Thoracic aorta (tissue), 2 donors: ENCODE measurements at regions not wholly inside any gene's neighbourhood (a gene's known extent, or its start where the extent isn't known, plus 50 kb on each side); places are given as distances from the start of the nearest gene placed in this dataset.
"Not testable (repeated sequence)": the region's sequence is repeated elsewhere in the genome, so short reads cannot be mapped to it uniquely, and the experiment has no call there.

ENCODE experiments used
- ATAC-seq: fragments of 150-250 bp; one replicate; pipeline ENCODE4 v1.8.0; 2017; ENCODE audit warnings: low read depth; ENCODE audit not compliant: insufficient number of reproducible peaks, low FRiP score
- DNase-seq: peaks from one replicate; pipeline ENCODE4 v3.0.0-alpha.2; 2020; ENCODE audit warnings: low spot score
- H3K27ac ChIP-seq, 2 donors: fragments of 200-600 bp; sonication (generic); 1 replicate in 1 of 2; 2 replicates in 1 of 2; pipeline ENCODE4 v1.5.1; 2016; ENCODE audit warnings: mild to moderate bottlenecking in 2 of 2, moderate library complexity in 2 of 2
- H3K27me3 ChIP-seq: fragments of 200-600 bp; sonication (generic); replicated peaks from 2 replicates; pipeline ENCODE4 v1.6.0; 2016; ENCODE audit warnings: mild to moderate bottlenecking; ENCODE audit not compliant: insufficient read depth
- H3K36me3 ChIP-seq: fragments of 200-600 bp; sonication (generic); one replicate; pipeline ENCODE4 v1.5.1; 2016
- H3K4me1 ChIP-seq, 2 donors: fragments of 200-600 bp; sonication (generic); 1 replicate in 1 of 2; 2 replicates in 1 of 2; pipeline versions ENCODE4 v1.5.1 to v1.6.0; 2016; ENCODE audit warnings: low read depth in 2 of 2, mild to moderate bottlenecking in 1 of 2; ENCODE audit not compliant: control insufficient read depth in 1 of 2
- H3K4me3 ChIP-seq: fragments of 200-600 bp; sonication (generic); 2 replicates; pipeline ENCODE4 v1.5.1; 2016; ENCODE audit warnings: mild to moderate bottlenecking
- H3K9me3 ChIP-seq: fragments of 200-600 bp; sonication (generic); 2 replicates; pipeline ENCODE4 v1.5.1; 2016
- TF ChIP-seq, protein P1 (sequence below): fragments of 200-600 bp; sonication (generic); IDR thresholded peaks from one replicate; pipeline ENCODE4 v1.5.1; 2019; ENCODE audit warnings: antibody characterized with exemption

DNA sequence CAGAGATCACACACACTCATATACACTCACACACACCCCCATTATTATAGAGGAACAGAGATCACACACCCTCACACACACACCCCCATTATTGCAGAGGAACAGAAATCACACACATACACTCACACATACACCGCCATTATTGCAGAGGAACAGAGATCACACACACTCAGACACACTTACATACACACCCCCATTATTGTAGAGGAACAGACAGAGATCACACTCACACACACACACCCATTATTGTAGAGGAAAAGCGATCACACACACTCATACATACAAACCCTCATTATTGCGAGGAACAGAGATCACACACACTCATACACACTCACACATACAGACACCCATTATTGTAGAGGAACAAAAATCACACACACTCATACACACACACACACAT is 239.0 kb downstream of the BUB3 start:
- DNase-seq, result no peak
- Histone ChIP-seq H3K36me3 (no peaks in the 10 kb centered on the region), H3K4me1 (no peaks in the 10 kb centered on the region), H3K27me3 (no peaks in the 10 kb centered on the region), H3K4me3 (no peak overlapping the region), H3K9me3 (no peaks in the 10 kb centered on the region), H3K27ac (no peak overlapping the region)
- no peak for ATAC-seq
- TF ChIP-seq, protein P1, sequence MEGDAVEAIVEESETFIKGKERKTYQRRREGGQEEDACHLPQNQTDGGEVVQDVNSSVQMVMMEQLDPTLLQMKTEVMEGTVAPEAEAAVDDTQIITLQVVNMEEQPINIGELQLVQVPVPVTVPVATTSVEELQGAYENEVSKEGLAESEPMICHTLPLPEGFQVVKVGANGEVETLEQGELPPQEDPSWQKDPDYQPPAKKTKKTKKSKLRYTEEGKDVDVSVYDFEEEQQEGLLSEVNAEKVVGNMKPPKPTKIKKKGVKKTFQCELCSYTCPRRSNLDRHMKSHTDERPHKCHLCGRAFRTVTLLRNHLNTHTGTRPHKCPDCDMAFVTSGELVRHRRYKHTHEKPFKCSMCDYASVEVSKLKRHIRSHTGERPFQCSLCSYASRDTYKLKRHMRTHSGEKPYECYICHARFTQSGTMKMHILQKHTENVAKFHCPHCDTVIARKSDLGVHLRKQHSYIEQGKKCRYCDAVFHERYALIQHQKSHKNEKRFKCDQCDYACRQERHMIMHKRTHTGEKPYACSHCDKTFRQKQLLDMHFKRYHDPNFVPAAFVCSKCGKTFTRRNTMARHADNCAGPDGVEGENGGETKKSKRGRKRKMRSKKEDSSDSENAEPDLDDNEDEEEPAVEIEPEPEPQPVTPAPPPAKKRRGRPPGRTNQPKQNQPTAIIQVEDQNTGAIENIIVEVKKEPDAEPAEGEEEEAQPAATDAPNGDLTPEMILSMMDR, result no peak

DNA sequence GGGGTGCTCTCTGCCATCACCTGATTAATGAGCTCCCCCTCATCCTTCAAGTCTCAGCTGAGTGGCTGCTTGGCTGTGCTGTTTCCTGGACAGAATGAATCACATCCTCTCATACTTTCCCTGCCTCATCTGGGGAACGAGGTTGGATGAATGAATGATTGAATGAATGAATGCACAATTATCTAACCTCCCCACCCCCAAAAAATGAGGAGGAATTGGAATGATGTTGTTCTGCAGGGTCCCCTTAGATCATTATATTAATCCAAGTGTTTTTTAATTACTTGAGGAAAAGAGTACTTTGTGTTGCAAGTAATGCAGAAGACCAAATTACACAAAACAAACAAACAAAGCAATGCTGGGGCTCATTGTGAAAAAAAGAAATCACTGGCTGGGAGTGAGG is 240.2 kb downstream of the BUB3 start:
- Histone ChIP-seq H3K36me3 (no peaks in the 10 kb centered on the region), H3K4me3 (no peak overlapping the region), H3K9me3 (no peaks in the 10 kb centered on the region), H3K4me1 (no peaks in the 10 kb centered on the region), H3K27me3 (no peaks in the 10 kb centered on the region), H3K27ac (no peak overlapping the region)
- ATAC-seq (no peak), DNase-seq (no peak)
- TF ChIP-seq, protein P1, result no peak

DNA sequence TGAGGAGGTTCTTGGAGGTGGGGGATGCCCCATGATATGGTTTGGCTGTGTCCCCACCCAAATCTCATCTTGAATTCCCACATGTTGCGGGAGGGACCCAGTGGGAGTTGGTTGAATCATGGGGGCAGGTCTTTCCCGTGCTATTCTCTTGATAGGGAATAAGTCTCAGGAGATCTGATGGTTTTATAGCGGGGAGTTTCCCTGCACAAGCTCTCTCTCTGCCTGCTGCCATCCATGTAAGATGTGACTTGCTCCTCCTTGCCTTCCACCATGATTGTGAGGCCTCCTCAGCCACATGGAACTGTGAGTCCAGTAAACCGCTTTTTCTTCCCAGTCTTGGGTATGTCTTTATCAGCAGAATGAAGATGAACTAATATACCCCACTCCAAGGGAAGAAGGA is 241.0 kb downstream of the BUB3 start:
- H3K36me3 ChIP-seq, H3K27me3 ChIP-seq, DNase-seq, ATAC-seq, H3K27ac ChIP-seq, H3K9me3 ChIP-seq, H3K4me3 ChIP-seq, H3K4me1 ChIP-seq: not testable (repeated sequence)

DNA sequence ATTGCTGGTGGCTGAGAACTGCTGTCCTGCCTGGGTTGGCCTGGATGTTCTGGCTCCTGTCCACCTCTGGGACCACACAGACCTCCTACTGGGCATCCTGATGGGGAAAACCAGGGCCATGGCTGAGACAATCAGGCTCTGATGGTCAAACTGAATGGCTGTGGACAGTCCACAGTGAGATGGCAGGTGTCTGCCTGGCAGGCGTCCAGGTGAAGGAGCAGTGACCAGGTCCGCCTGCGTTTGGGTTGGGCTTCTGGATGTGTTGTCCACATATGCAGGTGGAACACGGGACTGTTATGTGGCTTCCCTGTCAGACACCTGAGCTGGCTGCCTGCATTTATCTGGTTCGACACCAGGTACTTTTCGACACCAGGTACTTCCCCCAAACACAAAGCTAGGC is 241.7 kb downstream of the BUB3 start:
- TF ChIP-seq, protein P1, result no peak
- DNase-seq (no peak), ATAC-seq (no peak)
- H3K9me3 ChIP-seq, result no peaks in the 10 kb centered on the region
- H3K4me1 ChIP-seq, result no peaks in the 10 kb centered on the region
- H3K27ac ChIP-seq, result no peak overlapping the region
- H3K4me3 ChIP-seq, result no peak overlapping the region
- no peaks in the 10 kb centered on the region for H3K36me3 ChIP-seq
- H3K27me3 ChIP-seq, result no peaks in the 10 kb centered on the region

DNA sequence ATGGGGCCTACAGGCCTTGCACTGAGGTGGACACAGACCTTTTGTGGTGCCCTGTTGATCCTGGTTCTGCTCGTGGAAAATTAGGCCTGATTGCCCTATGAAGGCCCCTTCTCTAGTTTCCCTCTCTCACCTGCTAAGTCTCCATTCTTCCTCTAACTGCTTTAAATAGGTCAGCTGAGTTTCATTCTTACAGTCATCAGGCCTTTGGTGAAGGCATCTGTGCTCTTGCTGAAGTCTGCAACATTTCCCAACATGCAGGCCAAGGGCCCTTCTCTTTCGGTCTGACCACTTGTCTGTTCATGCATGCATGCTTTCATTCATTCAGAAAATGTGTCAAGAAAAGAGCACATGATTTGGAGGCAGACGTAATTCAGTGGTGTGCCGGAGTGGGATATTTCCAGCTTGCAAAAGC is 244.0 kb downstream of the BUB3 start:
- H3K27ac ChIP-seq, result no peak overlapping the region

DNA sequence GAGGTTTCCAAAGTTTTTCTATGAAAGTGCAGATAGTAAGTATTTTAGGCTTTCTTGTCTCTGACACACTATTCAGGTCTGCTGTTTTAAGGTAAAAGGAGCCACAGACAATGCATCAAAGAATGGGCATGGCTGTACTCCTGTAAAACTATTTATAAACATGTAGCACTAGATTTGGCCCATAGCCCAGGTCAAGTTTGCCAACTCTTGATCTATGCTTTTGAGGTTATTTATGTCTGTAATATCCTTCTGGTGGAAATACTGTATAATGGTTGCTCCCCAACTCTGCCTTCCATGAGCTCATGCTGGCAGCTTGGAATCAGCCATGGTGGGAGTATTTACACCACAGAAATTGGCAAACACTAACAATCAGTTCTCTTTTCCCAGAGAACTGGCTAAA is 244.6 kb downstream of the BUB3 start:
- TF ChIP-seq, protein P1, result no peak
- Histone ChIP-seq H3K9me3 (no peaks in the 10 kb centered on the region), H3K4me3 (no peak overlapping the region), H3K27me3 (no peaks in the 10 kb centered on the region), H3K36me3 (no peaks in the 10 kb centered on the region), H3K27ac (no peak overlapping the region), H3K4me1 (no peaks in the 10 kb centered on the region)
- ATAC-seq (no peak), DNase-seq (no peak)

More for the DNA sequence above, 244.0 kb downstream of the BUB3 start:
- Histone ChIP-seq H3K27me3 (no peaks in the 10 kb centered on the region), H3K4me1 (no peaks in the 10 kb centered on the region), H3K4me3 (no peak overlapping the region), H3K36me3 (no peaks in the 10 kb centered on the region), H3K9me3 (no peaks in the 10 kb centered on the region)
- ATAC-seq (no peak), DNase-seq (no peak)
- TF ChIP-seq, protein P1, result no peak
